Activated naive CD4-positive, alpha-beta T cell (primary cell): ENCODE measurements at regions not wholly inside any gene's neighbourhood (a gene's known extent, or its start where the extent isn't known, plus 50 kb on each side); places are given as distances from the start of the nearest gene placed in this dataset.
"Not testable (repeated sequence)": the region's sequence is repeated elsewhere in the genome, so short reads cannot be mapped to it uniquely, and the experiment has no call there.

Experiments
- DNase-seq, 4 experiments: peaks; one replicate each; lab custom pipeline; 2025; lab: John Stamatoyannopoulos, UW

DNA sequence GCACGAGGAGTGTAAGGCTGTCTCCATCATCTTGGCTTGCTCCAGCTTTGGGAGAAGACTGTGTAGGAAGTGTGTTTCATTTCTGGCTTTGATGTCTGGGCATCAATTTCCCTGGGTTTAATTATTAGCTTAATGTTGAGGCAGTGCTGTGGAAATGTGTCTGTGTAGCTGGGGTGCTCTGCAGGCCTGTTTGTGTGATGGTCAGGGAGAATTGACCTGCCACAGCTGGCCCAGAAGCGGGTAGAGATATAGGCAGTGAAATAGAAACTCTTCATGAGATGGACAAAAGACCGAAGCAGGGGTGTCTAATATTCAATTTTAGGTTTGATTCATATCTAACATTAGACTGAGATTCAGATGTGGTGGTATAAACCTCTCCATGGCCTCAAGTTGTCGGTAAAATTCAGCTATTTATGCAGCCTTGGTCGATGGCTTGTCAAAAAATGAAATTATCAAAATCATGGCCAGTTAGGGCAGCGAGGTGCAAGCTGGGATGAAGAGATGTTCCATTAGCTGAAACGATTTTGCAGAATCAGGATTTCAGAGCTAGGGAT lies 95.3 kb upstream of the SNX9 start:
- DNase-seq: no peak

DNA sequence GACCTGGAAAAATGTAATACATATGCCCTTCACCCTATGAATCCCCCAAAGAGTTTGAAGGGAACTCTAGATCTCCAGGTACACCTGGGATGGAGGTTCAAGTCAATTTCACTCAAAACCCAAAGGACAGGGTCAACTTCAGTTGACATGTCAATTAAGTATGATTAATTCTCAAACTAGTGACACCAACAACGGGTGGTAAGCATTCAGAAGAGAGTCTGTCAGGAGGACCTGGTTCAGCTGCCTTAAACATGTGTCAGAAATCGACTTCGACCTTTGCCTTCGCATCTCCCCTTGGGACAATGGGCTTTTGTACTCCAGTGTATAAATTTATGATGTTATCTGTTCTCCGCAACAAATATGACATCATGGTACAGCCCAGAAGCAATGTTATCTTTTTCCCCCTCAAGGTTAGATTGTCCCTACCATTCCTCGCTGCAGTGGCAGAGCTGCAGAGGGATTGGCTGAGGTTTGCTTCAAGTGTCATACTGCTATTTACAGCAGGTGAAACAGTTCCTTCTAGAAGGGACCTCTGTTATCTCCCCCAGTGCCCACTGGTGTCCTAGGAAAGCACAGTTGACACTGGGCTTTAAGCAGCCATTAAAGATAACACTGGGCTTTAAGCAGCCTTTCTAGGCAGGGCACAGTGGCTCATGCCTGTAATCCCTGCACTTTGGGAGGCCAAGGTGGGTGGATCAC lies 94.7 kb upstream of the SNX9 start:
- no peak for DNase-seq

DNA sequence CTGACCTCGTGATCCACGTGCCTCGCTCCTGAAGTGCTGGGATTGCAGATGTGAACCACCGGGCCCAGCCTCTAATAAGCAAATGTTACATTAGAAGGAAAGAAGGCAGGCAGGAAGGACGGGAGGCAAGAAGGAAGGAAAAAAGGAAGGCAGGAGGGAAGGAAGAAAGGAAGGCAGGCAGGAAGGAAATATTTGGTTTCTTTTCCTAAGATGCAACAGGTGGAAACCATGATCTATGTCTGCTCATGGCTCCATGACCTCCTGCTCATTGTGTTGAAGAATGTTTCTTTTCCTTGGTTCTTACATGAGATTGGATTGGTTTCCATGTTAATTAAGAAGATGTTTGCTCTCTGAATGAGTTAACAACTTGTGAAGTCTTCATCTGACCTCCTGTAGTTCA lies 91.8 kb upstream of the SNX9 start:
- DNase-seq: no peak

DNA sequence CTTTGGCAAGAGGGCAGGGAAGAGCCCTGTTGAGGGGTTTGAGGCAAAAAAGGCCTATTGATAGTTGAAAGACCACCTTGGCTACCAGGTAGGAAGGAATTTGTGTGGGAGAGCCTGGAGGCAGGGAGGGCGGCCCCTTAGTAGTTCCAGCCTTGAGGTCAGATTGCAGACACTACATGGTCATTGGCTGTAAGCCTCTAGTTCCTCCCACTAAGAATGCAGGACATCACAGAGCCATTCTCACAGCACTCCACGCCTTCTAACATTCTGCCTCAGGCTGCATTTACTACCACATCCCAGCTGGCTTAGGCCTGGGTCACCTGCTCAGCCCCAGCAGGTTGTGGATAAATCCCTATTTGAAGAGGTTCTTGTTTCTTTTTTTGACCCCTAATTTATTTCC lies 91.0 kb upstream of the SNX9 start:
- DNase-seq: no peak

DNA sequence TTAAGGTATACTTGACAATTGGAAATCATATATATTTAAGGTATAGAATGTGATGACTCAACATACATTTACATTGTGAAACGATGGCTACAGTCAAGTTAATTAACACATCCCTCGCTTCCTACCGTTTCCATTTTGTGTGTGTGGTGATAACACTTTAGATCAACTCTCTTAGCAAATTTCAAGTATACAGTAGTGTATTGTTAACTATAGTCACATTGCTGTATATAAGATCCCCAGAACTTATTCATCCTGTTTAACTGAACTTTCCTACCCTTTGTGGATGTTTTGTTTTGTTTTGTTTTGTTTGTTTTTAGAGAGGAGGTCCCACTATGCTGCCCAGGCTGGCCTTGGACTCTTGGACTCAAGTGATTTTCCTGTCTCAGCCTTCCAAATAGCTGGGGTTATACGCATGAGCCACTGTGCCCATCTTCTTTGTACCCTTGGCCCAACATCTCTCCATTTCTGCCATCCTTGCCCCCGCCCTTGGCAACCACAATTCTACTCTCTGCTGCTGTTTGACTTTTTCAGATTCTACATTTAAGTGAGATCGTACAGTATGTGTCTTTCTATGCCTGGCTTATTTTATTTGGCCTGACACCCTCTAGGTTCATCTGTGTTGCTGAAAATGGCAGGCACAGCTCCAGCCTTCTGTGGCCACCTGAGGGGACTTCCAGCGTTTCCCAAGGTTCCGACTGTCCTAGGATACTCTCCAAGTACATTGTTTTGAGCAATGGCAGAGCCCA lies 90.5 kb upstream of the SNX9 start:
- no peak for DNase-seq

DNA sequence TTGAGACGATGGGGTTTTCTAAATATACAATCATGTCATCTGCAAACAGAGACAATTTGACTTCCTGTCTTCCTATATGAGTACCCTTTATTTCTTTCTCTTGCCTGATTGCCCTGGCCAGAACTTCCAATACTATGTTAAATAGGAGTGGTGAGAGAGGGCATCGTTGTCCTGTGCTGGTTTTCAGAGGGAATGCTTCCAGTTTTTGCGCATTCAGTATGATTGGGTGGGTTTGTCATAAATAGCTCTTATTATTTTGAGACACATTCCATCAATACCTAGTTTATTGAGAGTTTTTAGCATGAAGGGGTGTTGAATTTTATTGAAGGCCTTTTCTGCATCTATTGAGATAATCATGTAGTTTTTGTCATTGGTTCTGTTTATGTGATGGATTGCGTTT lies 86.5 kb upstream of the SNX9 start:
- not testable (repeated sequence) for DNase-seq

DNA sequence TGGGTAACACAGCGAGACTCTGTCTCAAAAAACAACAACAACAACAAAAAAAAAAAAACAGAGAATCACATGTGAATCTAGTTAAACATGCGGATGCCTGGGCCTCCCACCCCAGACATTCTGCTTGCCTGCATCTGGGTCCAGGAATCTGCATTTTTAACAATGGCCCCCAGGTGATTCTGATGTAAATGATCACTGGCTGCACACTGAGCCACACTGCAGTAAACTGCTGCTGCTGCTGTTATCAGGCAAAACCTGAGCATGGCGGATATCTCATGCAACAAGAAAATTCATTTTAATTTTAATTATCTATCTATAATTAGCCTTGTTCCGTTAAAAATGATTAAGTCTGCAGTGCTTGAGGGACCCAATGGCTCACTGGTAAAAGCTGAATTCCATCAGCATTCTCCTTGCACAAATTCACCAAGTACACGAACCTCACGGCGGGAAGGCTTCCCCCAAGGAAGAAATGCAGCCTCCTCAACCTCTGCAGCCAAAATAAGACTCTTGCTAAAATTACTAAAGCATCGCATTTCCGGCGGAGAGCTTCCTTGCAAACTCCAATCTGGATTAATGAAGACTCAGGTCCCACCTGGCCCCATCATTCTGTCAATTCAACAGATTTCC lies 81.6 kb upstream of the SNX9 start:
- no peak for DNase-seq

DNA sequence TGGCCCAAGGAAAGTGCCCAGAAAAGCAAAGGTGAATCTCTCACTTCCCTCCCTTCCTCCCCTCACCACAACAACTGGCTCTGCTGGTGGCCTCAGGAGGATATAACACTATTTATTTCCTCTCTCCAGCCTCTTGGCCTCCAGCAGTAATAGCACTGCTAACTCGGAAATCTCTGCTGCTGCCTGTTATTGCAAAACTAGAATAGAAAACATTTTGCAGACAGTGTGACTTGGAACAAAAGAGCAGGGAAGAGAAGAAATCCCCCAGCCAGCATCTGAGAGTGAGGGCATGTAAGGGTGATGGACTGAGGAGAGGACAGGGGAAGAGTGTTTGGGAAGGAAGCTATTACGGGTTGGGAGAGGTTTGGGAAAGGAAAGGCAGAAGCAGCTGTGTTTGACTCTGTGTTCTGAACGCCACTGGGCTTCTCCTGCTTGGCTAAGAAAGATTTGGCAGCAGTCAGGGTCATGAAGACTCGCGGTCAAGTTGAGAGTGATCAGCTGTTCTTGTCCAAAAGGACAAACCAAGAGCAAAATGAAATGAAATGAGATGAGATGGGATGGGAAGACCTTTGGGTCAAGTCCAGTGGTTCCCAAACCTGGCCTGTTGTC lies 81.0 kb upstream of the SNX9 start:
- no peak for DNase-seq

DNA sequence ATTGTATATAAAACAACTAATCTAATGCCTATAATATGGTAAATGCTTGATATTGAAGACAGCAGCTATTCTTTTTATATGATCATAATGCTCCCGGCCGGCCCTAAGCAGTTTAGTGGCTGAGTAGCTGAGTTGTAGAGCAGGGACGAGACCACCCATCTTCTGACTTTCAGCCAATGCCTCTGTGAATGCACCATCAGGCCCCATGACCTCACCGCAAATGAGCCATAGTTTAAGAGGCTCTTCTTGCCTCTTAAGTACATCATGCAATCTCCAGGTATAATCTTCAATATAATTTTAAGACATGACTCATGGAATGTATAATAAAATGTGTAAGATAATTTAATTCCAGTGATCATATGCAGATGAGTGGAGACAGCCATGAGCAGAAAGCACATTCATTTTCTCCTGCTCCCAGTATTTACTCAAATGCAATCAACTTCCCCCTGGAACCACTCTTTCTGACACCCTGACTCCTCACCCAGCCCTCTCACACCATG lies 78.9 kb upstream of the SNX9 start:
- no peak for DNase-seq

DNA sequence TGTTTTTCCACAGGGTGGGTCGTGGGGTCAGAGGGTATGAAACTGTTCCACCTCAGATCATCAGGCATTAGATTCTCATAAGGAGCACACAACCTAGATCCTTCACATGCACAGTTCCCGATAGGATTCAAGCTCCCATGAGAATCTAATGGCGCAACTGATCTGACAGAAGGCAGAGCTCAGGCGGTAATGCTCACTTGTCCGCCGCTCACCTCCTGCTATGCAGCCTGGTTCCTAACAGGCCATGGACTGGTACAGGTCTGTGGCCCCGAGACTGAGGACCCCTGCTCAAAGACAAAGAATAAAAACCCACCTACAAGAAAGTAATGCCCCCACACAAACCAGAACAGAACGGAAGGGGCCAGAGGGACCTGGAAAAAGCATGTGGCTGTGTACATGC lies 76.1 kb upstream of the SNX9 start:
- no peak for DNase-seq

DNA sequence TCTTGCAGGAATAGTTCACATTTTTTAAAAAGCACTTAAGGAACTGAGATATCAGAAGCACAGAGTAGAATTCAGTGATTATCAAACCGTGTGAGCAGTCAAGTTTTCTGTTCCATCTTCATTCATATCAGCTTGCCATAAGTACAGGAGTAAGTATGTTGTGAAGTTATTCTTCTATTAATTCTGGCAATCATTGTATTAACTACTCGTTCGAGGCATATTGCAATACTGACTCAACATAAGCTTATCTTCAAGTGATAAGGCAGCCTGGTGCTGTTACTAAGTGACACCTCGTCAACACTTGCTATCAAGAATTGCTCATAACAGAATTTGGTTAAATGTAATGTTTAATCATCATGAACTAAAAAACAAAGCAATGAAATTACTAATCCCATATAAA lies 75.7 kb upstream of the SNX9 start:
- no peak for DNase-seq

DNA sequence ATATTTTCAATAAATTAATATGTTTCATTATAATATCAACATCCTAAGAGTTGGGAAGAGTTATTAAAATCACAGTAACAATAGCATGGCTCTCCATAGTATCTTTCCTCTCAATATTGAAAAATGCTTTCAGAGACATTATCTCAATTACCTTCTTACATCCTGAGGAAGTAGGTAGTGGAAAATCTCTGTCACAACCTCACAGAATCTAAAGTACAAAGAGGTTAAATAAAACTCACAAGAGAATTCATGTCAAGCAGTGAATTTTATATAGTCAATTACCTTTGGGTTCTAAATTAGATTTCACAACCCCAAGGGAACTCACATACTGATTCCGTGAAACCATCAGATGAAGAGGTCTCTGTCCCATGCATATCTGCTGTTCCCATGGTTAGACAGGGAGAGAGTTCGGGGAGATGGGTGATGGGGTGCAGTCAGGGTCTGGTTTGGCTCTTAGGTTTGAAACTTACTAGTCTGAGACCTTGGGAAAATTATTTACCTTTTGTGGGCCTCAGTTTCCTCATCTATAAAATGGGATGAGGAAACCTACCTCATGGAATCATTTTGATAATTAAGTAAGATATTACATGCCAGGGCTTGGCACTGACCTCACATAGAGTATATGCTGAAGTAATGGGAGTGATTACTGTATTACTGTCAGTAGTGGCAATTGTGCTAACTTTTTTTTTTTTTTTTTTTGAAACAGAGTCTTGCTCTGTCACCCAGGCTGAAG lies 74.0 kb upstream of the SNX9 start:
- DNase-seq: no peak

DNA sequence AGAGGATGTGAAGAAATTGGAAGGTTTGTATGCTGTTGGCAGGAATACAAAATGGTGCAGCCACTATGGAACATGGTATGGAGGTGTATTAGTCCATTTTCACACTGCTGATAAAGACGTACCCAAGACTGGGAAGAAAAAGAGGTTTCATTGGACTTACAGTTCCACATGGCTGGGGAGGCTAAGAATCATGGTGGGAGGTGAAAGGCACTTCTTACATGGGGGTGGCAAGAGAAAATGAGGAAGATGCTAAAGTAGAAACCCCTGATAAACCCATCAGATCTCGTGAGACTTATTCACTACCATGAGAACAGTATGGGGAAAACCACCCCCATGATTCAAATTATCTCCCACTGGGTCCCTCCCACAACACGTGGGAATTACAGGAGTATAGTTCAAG lies 72.1 kb upstream of the SNX9 start:
- not testable (repeated sequence) for DNase-seq

DNA sequence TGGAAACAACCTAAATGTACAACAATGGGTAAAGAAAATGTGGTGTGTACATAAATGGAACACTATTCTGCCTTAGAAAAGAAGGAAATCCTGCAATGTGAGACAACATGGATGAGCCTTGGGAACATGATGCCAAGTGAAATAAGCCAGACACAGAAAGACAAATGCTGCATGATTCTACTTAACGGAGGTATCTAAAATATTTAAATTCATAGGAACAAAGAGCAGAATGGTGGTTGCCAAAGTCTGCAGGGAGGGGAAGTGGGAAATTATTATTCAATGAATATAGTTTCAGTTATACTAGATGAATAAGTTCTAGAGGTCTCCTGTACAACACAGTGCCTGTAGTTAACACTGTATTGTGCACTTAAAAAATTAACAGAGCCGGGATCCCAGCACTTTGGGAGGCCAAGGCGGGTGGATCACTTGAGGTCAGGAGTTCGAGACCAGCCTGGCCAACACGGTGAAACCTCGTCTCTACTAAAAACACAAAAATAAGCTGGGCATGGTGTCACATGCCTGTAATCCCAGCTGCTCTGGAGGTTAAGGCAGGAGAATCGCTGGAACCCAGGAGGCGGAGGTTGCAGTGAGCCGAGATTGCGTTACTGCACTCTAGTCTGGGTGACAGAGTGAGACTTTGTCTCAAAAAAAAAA lies 71.4 kb upstream of the SNX9 start:
- DNase-seq: no peak

DNA sequence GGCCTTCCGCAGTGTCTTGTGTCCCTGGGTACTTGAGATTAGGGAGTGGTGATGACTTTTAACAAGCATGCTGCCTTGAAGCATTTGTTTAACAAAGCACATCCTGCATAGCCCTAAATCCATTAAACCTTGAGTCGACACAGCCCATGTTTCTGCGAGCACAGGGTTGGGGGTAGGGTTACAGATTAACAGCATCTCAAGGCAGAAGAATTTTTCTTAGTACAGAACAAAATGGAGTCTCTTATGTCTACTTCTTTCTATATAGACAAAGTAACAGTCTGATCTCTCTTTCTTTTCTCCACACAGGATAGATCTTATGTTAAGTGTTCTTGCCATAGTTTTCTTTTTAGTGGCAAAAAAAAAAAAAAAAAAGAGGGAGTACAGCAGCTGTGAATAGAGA lies 70.2 kb upstream of the SNX9 start:
- DNase-seq: not testable (repeated sequence)

DNA sequence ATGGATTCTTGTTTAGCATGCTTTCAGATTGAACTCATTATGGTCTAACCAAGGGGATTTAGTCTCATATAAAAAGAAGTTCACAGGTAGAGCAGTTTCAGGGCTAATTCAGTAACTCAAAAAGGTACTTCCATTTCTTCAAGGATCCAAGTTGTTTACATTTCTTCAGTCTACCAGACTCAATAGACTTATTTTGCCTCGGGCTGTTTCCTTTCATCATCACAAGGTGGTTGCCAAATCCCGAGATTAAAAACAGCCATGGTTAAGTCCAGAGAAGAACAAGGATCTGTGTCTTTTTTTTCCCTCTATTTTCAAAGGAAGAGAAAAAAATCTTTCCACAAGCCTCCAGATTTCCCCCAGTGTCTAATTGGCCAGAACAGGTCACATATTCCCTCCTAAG lies 69.8 kb upstream of the SNX9 start:
- no peak for DNase-seq

DNA sequence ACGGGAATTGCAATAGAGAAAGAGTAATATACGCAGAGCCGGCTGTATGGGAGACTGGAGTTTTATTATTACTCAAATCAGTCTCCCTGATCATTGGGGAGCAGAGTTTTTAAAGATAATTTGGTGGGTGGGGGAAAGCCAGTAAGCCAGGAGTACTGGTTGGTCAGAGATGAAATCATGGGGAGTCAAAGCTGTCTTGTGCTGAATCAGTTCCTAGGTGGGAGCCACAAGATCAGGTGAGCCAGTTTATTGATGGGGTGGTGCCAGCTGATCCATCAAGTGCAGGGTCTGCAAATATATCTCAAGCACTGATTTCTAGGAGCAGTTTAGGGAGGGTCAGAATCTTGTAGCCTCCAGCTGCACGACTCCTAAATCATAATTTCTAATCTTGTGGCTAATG lies 69.2 kb upstream of the SNX9 start:
- DNase-seq: not testable (repeated sequence)

DNA sequence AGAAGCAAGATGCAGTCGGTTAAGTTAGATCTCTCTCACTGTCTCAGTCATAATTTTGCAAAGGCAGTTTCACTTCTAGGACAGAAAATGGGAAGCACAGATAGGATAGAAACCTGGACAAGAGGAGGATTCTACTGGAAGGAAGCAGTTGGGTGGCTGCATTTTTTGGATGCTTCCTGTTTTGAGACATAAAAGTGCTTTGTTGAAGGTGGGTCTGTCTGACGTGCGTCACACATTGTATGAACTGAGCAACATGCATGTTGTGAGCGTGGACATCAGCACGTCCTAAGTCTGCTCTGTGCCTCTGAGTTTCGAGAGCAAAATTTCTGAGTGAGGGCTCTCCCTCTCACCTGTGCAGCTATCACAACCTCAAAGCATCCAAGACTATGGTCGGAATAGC lies 68.7 kb upstream of the SNX9 start:
- no peak for DNase-seq

DNA sequence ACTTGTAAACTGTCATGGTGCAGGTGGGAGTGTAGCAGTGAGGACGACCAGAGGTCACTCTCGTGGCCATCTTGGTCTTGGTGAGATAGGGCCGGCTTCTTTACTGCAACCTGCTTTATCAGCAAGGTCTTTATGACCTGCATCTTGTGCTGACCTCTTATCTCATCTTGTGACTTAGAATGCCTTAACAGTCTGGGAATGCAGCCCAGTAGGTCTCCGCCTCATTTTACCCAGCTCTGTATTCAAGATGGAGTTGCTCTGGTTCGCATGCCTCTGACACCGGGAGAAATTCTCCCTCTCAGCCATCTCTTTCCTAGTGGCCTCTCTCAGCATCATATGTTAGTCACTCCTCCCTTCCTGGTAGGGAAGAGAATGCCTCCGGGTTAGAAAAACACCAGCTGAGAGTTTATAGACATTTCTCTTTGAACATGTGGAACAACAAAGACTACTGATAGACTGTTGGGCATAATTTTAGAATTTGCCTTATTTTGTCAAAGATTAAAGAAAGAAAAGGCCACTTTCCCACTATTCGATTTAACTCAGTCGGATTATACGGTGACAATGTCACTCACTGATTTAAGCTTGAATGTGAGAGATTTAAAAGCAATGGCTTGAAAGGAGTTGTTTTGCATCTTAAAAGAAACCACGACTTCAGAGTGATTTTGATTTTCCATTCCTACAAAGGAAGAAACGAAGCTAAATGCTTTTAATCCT lies 67.9 kb upstream of the SNX9 start:
- DNase-seq: no peak

DNA sequence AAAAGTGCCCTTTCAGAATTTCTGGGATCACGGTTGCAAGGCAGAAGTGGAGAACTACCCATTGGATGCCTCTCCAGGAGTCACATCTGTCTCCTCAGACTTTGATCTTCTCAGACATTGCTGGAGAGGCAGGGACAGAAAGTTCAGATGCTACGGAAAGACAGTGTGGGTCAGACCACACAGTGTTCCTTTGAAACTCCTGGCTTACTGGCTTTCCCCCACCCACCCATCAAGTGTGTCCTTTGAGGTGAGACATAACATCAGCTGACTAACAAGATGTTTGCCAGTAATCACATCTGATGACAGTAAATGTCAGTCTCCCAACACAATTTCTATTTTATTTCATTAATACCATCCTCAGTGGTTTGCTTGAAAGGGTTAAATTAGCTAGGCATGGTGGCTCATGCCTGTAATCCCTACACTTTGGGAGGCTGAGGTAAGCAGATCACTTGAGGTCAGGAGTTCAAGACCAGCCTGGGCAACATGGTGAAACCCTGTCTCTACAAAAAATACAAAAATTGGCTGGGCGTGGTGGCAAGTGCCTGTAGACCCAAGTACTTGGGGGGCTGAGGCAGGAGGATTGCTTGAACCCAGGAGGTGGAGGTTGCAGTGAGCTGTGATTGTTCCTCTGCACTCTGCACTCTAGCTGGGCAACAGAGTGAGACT lies 67.2 kb upstream of the SNX9 start:
- DNase-seq: no peak
